Activated B cell treated with CpG ODN at 0.5 μM for 24 hours (primary cell): ENCODE measurements at regions not wholly inside any gene's neighbourhood (a gene's known extent, or its start where the extent isn't known, plus 50 kb on each side); places are given as distances from the start of the nearest gene placed in this dataset.

ENCODE experiments used
- ATAC-seq: fragments of 200-7000 bp; cut with Tn5 transposase; one replicate; pipeline ENCODE4 v1.10.0; 2021; ENCODE audit warnings: low read depth, mild to moderate bottlenecking, moderate library complexity
- CTCF ChIA-PET: fragments of 350-600 bp; sonication (Branson Sonifier 250); formaldehyde crosslinking; loops from one replicate; lab custom pipeline; 2021; ENCODE audit warnings: antibody characterized with exemption; lab: Charles Lee
- POLR2A ChIA-PET: fragments of 350-600 bp; sonication (Branson Sonifier 250); formaldehyde crosslinking; loops from one replicate; lab custom pipeline; 2021; ENCODE audit warnings: antibody characterized with exemption; lab: Charles Lee
- DNase-seq: peaks from one replicate; pipeline ENCODE4 v3.0.0; 2022
- H3K27ac Mint-ChIP-seq: one replicate; pipeline ENCODE4 v1.8.0; 2020; ENCODE audit warnings: mixed read lengths
- H3K27me3 Mint-ChIP-seq: one replicate; pipeline ENCODE4 v1.8.0; 2021; ENCODE audit warnings: mixed read lengths
- H3K36me3 Mint-ChIP-seq: one replicate; pipeline ENCODE4 v1.8.0; 2021; ENCODE audit warnings: low read depth, mixed read lengths
- H3K4me1 Mint-ChIP-seq: one replicate; pipeline ENCODE4 v1.8.0; 2021; ENCODE audit warnings: mixed read lengths
- H3K4me3 Mint-ChIP-seq: one replicate; pipeline ENCODE4 v1.8.0; 2020; ENCODE audit warnings: mild to moderate bottlenecking, mixed read lengths
- H3K9me3 Mint-ChIP-seq: one replicate; pipeline ENCODE4 v1.8.0; 2020; ENCODE audit warnings: mixed read lengths
- intact Hi-C: fragments of 100-400 bp; cut with micrococcal nuclease; formaldehyde crosslinking; loops from one replicate; pipeline ENCODE4 v1.15.1; 2024
- TF ChIP-seq, protein P1 (sequence below): fragments of 200-600 bp; IDR thresholded peaks from one replicate; pipeline ENCODE4 v1.8.0; 2022; ENCODE audit warnings: antibody characterized with exemption, mild to moderate bottlenecking

DNA sequence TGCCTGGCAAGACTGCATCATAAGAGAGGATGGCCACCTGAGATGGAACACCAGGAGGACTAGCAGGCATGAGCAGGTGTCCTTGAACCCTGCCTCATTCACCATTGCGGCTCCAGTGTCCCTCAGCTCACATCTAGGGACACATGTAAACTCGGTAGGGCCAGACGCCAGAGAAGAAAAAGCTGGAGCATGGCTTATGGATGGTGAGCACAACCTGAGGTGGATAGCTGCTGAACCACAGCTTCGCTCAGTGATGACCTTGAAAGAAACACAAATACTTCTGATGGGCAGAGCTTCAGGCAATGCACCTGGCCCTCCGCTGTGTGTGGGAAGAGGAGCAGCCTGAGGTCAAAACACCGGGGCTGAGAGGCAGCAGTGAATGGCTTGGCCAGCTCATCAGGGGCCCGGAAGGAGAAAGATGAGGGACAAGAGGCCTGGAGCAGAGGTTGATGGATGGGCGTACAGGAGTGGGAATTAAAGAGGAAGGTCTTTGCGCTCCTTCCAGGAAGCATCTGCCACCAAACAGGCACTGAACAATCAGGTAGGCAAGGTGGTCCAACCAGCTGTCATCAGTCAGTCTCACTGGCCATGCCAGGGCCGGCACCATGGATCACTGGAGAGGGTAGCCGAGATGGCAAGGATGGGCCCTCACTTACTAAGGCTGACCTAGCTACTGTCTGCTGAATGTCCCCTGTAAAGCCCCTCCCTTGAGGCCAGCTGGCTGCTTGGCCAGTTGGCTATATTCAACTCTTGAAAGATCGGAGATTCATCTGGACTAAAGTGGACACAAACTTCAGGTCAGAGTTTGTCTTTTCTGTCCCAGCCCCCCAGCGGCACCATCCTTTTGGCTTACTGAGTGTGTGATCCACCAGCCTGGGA is 89.7 kb downstream of the MYEOV start:
- no peak for ATAC-seq
- Mint-ChIP-seq H3K9me3 (peaks cover 11% of the 10 kb centered on the region), H3K36me3 (no peaks in the 10 kb centered on the region), H3K27ac (no peak overlapping the region), H3K27me3 (no peaks in the 10 kb centered on the region), H3K4me1 (no peaks in the 10 kb centered on the region), H3K4me3 (no peak overlapping the region)
- intact Hi-C loops: no loop called here
- TF ChIP-seq, protein P1, sequence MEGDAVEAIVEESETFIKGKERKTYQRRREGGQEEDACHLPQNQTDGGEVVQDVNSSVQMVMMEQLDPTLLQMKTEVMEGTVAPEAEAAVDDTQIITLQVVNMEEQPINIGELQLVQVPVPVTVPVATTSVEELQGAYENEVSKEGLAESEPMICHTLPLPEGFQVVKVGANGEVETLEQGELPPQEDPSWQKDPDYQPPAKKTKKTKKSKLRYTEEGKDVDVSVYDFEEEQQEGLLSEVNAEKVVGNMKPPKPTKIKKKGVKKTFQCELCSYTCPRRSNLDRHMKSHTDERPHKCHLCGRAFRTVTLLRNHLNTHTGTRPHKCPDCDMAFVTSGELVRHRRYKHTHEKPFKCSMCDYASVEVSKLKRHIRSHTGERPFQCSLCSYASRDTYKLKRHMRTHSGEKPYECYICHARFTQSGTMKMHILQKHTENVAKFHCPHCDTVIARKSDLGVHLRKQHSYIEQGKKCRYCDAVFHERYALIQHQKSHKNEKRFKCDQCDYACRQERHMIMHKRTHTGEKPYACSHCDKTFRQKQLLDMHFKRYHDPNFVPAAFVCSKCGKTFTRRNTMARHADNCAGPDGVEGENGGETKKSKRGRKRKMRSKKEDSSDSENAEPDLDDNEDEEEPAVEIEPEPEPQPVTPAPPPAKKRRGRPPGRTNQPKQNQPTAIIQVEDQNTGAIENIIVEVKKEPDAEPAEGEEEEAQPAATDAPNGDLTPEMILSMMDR: no peak
- peak; percentile 7 for DNase-seq
- ChIA-PET CTCF (no interaction called here), POLR2A (no interaction called here)

DNA sequence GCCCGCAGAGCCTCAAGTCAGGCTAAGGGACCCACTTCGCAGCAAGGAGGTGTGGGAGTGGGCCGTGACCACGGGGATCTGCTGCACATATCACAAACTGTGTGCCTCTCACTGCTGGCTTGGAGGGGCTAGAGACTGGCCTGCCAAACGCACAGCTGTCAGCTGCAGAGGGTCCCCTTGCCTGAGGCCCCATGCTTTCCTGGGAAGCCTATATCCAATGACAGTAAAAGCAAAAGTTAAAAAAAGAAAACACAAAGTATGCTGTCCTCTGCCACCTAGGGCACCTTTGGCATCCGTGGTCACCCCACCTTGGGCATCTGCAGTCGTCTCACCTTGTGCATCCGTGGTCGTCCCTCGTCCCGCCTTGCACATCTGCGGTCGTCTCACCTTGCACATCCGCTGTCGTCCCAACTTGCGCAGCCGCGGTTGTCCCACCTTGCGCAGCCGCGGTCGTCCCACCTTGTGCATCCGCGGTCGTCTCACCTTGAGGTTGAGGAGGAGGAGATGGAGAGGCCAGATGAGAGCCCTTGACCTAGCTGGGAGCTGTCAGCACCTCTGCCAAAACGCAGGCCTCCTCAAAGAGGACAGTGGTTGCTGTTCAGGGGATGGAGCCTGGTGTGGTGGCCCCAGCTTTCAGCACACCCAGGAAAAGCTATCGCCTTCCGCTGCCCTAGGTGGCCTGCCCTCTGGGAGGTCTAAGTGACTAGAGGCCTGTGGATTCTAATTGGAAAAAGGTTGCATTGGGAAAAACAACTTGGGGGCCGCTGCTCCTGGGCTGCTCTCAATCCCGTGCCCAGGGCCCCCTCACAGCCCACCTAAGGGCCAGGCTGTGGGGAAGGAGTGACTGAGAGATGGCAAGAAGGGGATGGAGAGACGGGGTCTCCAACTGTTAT is 90.5 kb downstream of the MYEOV start:
- peaks cover 16% of the 10 kb centered on the region for H3K9me3 Mint-ChIP-seq
- ChIA-PET CTCF (no interaction called here), POLR2A (no interaction called here)
- intact Hi-C loops: no loop called here
- H3K4me3 Mint-ChIP-seq: no peak overlapping the region
- TF ChIP-seq, protein P1: no peak
- DNase-seq (peak; percentile 10), ATAC-seq (no peak)
- H3K27ac Mint-ChIP-seq: no peak overlapping the region
- no peaks in the 10 kb centered on the region for H3K27me3 Mint-ChIP-seq
- no peaks in the 10 kb centered on the region for H3K36me3 Mint-ChIP-seq
- H3K4me1 Mint-ChIP-seq: no peaks in the 10 kb centered on the region

DNA sequence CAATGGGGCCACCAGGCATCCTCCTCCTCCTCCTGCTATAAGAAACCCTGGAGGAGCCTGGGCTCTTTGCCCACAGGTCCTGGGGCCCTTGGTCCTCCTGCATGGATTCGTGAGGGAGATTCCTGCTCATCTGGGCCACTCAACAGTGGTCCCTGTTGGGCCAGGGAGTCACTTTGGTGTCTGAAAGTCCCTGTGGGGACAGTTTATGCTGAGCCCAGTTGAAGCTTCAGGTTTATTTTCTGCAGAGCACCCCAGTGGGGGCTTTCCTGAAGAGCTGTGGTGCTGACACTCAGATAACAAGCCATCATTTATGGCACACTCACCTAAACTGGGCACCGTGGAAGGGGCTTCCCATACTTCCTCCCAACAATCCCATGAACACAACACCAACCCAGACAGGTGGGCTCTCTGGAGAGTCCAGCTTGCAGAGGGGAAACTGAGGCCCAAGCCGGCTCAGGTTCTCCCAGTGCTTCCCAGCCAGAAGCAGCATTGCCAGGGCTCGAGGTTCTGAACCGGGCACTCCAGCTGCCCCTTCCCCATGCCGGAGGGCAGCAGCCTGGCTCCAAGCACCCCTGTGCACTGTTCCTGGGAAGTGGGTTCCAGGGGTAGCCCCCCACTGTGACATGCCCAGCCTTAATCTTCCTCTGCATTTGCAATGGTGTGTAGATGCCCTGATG is 91.3 kb downstream of the MYEOV start:
- Mint-ChIP-seq H3K9me3 (peaks cover 16% of the 10 kb centered on the region), H3K27ac (no peak overlapping the region), H3K27me3 (no peaks in the 10 kb centered on the region), H3K4me3 (no peak overlapping the region), H3K4me1 (no peaks in the 10 kb centered on the region), H3K36me3 (no peaks in the 10 kb centered on the region)
- intact Hi-C loops: no loop called here
- CTCF ChIA-PET: no interaction called here
- TF ChIP-seq, protein P1: no peak
- POLR2A ChIA-PET: no interaction called here
- DNase-seq (peak; percentile 6), ATAC-seq (no peak)

DNA sequence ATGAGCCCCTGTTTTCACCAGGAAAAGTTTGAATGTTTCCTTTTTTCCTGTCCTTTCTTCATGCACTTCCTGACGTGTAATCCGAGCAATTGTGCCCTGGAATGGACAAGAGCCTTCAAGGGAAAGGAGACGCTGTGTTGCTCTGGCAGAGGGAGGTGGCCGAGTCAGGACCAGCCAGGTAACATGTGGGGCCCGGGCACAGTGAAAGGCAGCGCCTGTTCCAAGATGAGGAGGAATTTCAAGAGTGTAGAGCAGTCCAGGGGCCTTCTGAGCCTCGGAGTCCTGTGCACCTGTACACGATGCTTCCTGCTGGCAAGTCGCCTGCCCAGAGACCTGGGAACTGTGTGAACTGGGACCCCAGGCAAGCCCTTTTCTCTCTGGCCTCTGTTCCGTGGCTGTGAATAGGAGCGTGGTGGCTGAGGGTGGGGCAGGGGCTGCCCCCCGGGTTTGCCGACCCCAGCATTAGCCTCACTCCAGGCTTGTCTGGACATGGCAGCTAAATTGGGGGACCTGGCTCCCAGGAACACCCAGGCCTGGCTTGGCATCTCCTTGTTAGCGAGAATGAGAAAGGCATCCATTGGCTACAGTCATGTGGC is 92.0 kb downstream of the MYEOV start:
- Mint-ChIP-seq H3K27ac (no peak overlapping the region), H3K4me3 (no peak overlapping the region), H3K9me3 (peaks cover 16% of the 10 kb centered on the region), H3K4me1 (no peaks in the 10 kb centered on the region), H3K36me3 (no peaks in the 10 kb centered on the region), H3K27me3 (no peaks in the 10 kb centered on the region)
- DNase-seq (no peak), ATAC-seq (no peak)
- TF ChIP-seq, protein P1: no peak
- intact Hi-C loops: no loop called here
- CTCF ChIA-PET: no interaction called here
- POLR2A ChIA-PET: no interaction called here
